ENCODE measurements at regions not wholly inside any gene's neighbourhood (a gene's known extent, or its start where the extent isn't known, plus 50 kb on each side); places are given as distances from the start of the nearest gene placed in this dataset.

DNA sequence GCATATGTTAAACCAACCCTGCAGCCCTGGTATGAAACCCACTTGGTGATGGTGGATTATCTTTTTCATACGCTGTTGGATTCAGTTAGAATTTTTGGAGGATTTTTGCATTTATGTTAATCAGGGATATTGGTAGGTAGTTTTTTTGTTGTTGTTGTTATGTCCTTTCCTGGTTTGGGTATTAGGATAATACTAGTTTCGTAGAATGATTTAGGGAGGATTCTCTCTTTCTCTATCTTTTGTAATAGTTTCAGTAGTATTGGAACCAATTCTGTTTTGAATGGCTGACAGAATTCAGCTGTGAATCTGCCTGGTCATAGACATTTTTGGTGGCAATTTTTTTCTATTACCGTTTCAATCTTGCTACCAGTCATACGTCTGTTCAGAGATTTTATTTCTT lies 305.4 kb downstream of the IDS start:
- TF ChIP-seq, protein P1, sequence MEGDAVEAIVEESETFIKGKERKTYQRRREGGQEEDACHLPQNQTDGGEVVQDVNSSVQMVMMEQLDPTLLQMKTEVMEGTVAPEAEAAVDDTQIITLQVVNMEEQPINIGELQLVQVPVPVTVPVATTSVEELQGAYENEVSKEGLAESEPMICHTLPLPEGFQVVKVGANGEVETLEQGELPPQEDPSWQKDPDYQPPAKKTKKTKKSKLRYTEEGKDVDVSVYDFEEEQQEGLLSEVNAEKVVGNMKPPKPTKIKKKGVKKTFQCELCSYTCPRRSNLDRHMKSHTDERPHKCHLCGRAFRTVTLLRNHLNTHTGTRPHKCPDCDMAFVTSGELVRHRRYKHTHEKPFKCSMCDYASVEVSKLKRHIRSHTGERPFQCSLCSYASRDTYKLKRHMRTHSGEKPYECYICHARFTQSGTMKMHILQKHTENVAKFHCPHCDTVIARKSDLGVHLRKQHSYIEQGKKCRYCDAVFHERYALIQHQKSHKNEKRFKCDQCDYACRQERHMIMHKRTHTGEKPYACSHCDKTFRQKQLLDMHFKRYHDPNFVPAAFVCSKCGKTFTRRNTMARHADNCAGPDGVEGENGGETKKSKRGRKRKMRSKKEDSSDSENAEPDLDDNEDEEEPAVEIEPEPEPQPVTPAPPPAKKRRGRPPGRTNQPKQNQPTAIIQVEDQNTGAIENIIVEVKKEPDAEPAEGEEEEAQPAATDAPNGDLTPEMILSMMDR (conservative IDR thresholded peaks at IDR 0.05), result no peak
- TF ChIP-seq EZH2 (IDR thresholded peaks at IDR 0.05; ENCODE audit: low read depth), result no peak

Measured in PC-9 (cell line).